Stomach smooth muscle (tissue), 2 donors: ENCODE measurements at regions not wholly inside any gene's neighbourhood (a gene's known extent, or its start where the extent isn't known, plus 50 kb on each side); places are given as distances from the start of the nearest gene placed in this dataset.

Experiments
- H3K27ac ChIP-seq: one replicate; pipeline ENCODE4 v1.7.0; 2013; ENCODE audit warnings: mild to moderate bottlenecking, low read length, inconsistent platforms
- H3K27me3 ChIP-seq, 2 donors: one replicate each; pipeline ENCODE4 v1.7.0; 2013; ENCODE audit warnings: low read length in 2 of 2; ENCODE audit not compliant: insufficient read depth in 2 of 2, control insufficient read depth in 1 of 2
- H3K36me3 ChIP-seq, 2 donors: one replicate each; pipeline ENCODE4 v1.7.0; 2013; ENCODE audit warnings: low read length in 2 of 2; ENCODE audit not compliant: control insufficient read depth in 2 of 2, insufficient read depth in 2 of 2
- H3K4me1 ChIP-seq: one replicate; pipeline ENCODE4 v1.7.0; 2013; ENCODE audit warnings: low read length; ENCODE audit not compliant: control insufficient read depth, insufficient read depth
- H3K4me3 ChIP-seq, 2 donors: one replicate each; pipeline ENCODE4 v1.7.0; 2013; ENCODE audit warnings: low read length in 2 of 2
- H3K9ac ChIP-seq, 2 donors: one replicate each; pipeline ENCODE4 v1.7.0; 2013; ENCODE audit warnings: low read length in 2 of 2, mild to moderate bottlenecking in 1 of 2
- H3K9me3 ChIP-seq, 2 donors: one replicate each; pipeline ENCODE4 v1.7.0; 2013; ENCODE audit warnings: low read length in 2 of 2; ENCODE audit not compliant: control insufficient read depth in 2 of 2
- donor health status: healthy.
- donor health status: Pancreatic carcinoma.

- Histone ChIP-seq H3K9ac (no peak overlapping the region), H3K36me3 (no peaks in the 10 kb centered on the region), H3K4me1 (no peaks in the 10 kb centered on the region), H3K9me3 (no peaks in the 10 kb centered on the region), H3K27ac (no peak overlapping the region), H3K27me3 (no peaks in the 10 kb centered on the region), H3K4me3 (peak overlapping the region in 1 of 2 donors; percentile 22)
Observed at GRCh38 chr13:100751826-100752225, 77.2 kb upstream of the TMTC4 start.

- H3K9ac ChIP-seq = no peak overlapping the region
- peaks cover 0 to 2% of the 10 kb centered on the region in 2 donors for H3K9me3 ChIP-seq
- no peak overlapping the region for H3K27ac ChIP-seq
- H3K4me3 ChIP-seq = no peak overlapping the region
- no peaks in the 10 kb centered on the region for H3K36me3 ChIP-seq
- no peaks in the 10 kb centered on the region for H3K27me3 ChIP-seq
- H3K4me1 ChIP-seq = no peaks in the 10 kb centered on the region
Observed at GRCh38 chr13:100746953-100747683, 72.5 kb upstream of the TMTC4 start.

GRCh38 chr13:100738176-100738855, 63.7 kb upstream of the TMTC4 start:
- H3K4me3 ChIP-seq = no peak overlapping the region
- H3K27me3 ChIP-seq = no peaks in the 10 kb centered on the region
- H3K4me1 ChIP-seq = no peaks in the 10 kb centered on the region
- no peaks in the 10 kb centered on the region for H3K36me3 ChIP-seq
- H3K27ac ChIP-seq = no peak overlapping the region
- H3K9ac ChIP-seq = no peak overlapping the region
- H3K9me3 ChIP-seq = no peaks in the 10 kb centered on the region

GRCh38 chr13:100735494-100735893, 60.9 kb upstream of the TMTC4 start:
- no peak overlapping the region for H3K4me3 ChIP-seq
- no peaks in the 10 kb centered on the region for H3K4me1 ChIP-seq
- no peak overlapping the region for H3K27ac ChIP-seq
- no peaks in the 10 kb centered on the region for H3K36me3 ChIP-seq
- no peak overlapping the region for H3K9ac ChIP-seq
- H3K27me3 ChIP-seq = no peaks in the 10 kb centered on the region
- H3K9me3 ChIP-seq = no peaks in the 10 kb centered on the region

- no peak overlapping the region for H3K9ac ChIP-seq
- no peaks in the 10 kb centered on the region for H3K9me3 ChIP-seq
- H3K27ac ChIP-seq = no peak overlapping the region
- H3K27me3 ChIP-seq = no peaks in the 10 kb centered on the region
- no peak overlapping the region for H3K4me3 ChIP-seq
- H3K4me1 ChIP-seq = no peaks in the 10 kb centered on the region
- no peaks in the 10 kb centered on the region for H3K36me3 ChIP-seq
Observed at GRCh38 chr13:100734194-100734720, 59.7 kb upstream of the TMTC4 start.

GRCh38 chr13:100733261-100733660, 58.7 kb upstream of the TMTC4 start:
- no peaks in the 10 kb centered on the region for H3K36me3 ChIP-seq
- H3K9ac ChIP-seq = no peak overlapping the region
- no peaks in the 10 kb centered on the region for H3K4me1 ChIP-seq
- H3K9me3 ChIP-seq = peaks cover 0 to 4% of the 10 kb centered on the region in 2 donors
- H3K27ac ChIP-seq = no peak overlapping the region
- no peak overlapping the region for H3K4me3 ChIP-seq
- H3K27me3 ChIP-seq = no peaks in the 10 kb centered on the region

GRCh38 chr13:100728201-100728600, 53.6 kb upstream of the TMTC4 start:
- H3K9me3 ChIP-seq = peaks cover 8 to 12% of the 10 kb centered on the region in 2 donors
- H3K9ac ChIP-seq = no peak overlapping the region
- H3K36me3 ChIP-seq = no peaks in the 10 kb centered on the region
- H3K4me3 ChIP-seq = no peak overlapping the region
- H3K4me1 ChIP-seq = no peaks in the 10 kb centered on the region
- H3K27me3 ChIP-seq = no peaks in the 10 kb centered on the region
- no peak overlapping the region for H3K27ac ChIP-seq

GRCh38 chr13:100725472-100725871, 50.9 kb upstream of the TMTC4 start:
- H3K4me3 ChIP-seq = no peak overlapping the region
- no peak overlapping the region for H3K27ac ChIP-seq
- peaks cover 4% of the 10 kb centered on the region for H3K4me1 ChIP-seq
- H3K27me3 ChIP-seq = no peaks in the 10 kb centered on the region
- H3K9ac ChIP-seq = no peak overlapping the region
- H3K36me3 ChIP-seq = no peaks in the 10 kb centered on the region
- H3K9me3 ChIP-seq = peaks cover 8 to 12% of the 10 kb centered on the region in 2 donors

- H3K4me3 ChIP-seq = no peak overlapping the region
- H3K27ac ChIP-seq = no peak overlapping the region
- peaks cover 8 to 12% of the 10 kb centered on the region in 2 donors for H3K9me3 ChIP-seq
- no peaks in the 10 kb centered on the region for H3K36me3 ChIP-seq
- peaks cover 4% of the 10 kb centered on the region for H3K4me1 ChIP-seq
- no peak overlapping the region for H3K9ac ChIP-seq
- no peaks in the 10 kb centered on the region for H3K27me3 ChIP-seq
Observed at GRCh38 chr13:100724568-100724967, 50.0 kb upstream of the TMTC4 start.
